Renal cortical epithelial cell (primary cell): ENCODE measurements at regions not wholly inside any gene's neighbourhood (a gene's known extent, or its start where the extent isn't known, plus 50 kb on each side); places are given as distances from the start of the nearest gene placed in this dataset.

Experiments used
- DNase-seq: peaks from one replicate; pipeline ENCODE4 v3.0.0-alpha.2; 2011; ENCODE audit warnings: low read depth

DNA sequence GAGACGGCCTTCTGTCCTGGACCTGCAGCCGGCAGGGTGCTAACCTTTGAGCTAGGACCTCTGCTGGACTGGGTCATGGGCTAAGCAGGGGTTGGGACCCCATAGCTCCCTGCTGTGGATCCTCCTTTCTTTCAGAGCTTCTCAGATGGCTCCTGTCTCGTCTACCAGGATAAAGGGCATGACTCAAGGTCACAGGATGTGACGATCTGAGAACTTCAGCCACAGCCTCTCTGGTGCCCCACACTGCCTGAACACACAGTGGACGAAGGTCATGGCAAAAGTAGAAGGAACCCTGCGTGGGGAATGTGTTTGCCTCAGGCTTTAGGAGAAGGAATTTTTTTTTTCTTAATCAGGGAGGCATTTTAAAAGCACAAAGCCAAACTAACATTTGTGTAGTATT is 196.7 kb downstream of the TRIM29 start:
- DNase-seq: no peak

- no peak for DNase-seq
These were observed 197.4 kb downstream of the TRIM29 start for GRCh38 chr11:119940401-119940976.

DNA sequence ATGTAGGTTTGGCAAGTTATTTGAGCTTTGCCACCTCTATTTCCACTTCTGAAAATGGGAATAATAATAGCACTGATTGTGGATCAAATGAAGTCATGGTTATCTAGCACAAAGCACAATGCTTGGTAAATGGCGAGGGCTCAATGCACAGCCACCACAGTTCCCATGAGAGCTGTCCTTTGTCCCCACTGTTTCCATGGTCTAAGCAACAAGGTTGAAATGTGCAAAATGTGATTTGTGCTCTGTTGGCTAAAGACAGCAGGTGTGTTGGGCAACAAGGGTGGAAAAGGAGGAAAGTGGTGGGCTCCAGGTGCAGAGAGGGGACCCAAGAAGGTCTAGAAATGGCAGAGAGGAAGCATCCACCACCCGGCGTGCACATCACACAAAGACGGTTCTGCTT is 200.5 kb downstream of the TRIM29 start:
- no peak for DNase-seq

- DNase-seq: no peak
These were observed 201.5 kb downstream of the TRIM29 start for GRCh38 chr11:119936426-119936825.

DNA sequence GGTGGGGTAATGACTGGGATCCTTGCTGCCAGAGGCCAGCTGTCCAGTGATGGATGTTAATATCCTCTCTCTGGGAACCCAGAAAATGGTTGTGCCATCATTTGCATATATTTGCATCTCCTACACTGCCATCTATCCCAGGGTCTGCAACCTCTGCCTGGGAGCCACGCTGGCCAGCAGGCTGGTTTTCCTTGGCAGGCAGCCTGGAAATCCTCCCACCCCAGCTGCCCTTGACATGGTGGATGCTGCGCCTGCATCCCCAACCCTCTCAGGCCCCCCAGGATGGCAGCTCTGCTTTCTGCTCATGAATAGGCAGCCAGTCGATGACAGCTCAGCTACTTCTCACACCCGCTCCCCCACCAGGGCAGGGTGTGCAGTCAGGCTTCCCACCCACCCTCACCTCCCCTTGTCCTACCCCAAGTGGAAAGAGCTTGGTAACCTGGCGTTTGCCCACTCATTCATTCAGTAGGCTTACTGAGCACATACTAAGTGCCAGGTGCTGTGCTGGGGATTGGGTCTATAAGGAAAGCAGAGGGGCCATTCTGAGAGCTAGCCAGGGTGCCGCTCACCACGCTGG is 202.5 kb downstream of the TRIM29 start:
- DNase-seq: no peak

GRCh38 chr11:119934866-119935265 is 203.0 kb downstream of the TRIM29 start:
- DNase-seq: no peak

DNA sequence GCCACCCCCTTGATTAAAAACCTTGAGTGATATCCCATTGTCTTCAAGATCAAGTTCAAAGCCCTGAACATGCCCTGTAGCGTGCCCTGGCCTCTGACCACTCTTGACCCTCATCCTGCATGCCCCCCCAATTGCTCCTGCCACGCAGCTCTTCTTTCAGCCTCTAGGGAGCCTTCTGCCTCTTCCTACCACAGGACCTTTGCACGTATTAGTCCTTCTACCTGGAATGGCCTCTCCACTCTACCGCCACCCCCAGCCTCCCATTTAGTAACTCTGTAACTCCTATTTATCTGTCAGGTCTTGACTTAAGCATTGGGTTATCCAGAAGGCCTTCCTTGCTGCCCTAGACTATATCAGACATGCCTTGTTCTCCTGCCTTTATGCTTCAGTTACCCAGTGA is 203.6 kb downstream of the TRIM29 start:
- no peak for DNase-seq

- no peak for DNase-seq
These were observed 204.3 kb downstream of the TRIM29 start for GRCh38 chr11:119933584-119933983.

- no peak for DNase-seq
These were observed 204.0 kb upstream of the NECTIN1 start for GRCh38 chr11:119932828-119933562.

DNA sequence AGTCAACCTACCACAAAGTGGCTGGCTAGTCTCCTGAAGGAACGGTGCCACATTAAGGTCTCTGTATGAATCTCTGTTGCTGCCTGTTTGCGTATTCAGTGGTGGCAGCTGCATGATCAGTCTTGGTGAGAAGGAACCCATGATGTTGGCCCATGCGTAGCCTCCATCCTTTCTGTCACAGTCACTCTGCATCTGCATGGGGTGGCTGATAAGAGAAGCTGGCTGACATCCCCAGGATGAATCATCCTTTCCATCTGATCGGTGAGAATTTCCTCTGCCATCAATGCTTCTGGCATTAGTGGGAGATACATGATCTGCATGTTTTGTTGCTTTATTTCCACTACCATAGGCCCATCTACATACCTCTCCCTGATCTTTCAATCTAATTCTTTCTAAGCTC is 199.0 kb upstream of the NECTIN1 start:
- DNase-seq: no peak

- DNase-seq: no peak
These were observed 195.0 kb upstream of the NECTIN1 start for GRCh38 chr11:119924017-119924416.

DNA sequence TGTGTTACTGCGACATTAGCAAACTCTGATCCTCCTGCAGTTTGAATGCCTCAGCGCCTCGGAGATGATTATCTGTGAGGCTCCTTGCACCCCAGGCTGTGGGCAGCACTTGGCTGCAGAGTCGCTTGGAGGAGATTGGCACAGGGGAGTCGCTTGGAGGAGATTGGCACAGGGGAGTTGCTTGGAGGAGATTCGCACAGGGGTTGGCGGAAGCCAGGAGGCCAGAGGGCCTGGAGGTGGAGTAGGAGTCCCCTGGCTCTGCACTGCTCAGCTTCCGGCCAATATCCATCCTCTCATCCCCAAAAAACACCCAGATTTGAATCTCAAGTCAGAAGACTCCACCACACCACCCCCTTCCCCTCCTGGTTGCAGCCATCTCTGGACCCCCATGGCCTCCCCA is 192.6 kb upstream of the NECTIN1 start:
- DNase-seq: no peak

DNA sequence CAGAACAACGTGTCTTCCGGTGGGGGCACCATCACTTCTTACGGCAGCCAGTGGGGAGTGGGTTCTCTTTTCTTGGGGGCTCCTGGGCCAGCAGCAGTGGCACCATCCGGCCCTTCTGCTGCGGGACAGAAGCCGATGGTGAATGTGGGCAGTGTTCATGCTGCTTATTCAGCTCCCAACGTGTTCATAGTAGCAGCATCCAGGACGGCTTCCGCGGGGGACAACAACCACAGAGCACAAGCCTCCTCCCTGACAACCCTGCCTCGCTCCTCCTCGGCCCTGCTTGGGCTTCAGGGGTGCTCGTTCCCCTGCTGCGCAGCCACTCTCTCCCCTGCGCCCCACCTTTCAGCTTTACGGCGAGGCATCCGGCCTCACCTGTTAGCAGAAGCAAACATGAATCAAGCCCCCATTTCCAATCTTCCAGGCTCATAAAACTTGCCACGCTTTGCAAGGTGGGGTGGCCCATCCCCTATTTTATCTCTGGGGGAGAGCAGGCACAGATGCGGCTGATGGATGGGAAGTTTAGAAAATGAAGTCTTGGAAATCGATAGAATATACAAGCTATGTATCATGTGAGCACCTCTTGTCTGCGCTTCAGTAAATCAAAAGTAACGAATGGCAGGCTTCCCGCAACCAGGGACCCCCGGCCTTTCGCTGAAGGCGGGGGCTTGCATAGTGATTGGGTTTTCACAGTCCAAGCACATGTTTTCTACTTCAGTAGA is 191.8 kb upstream of the NECTIN1 start:
- no peak for DNase-seq

GRCh38 chr11:119919656-119920055 is 190.7 kb upstream of the NECTIN1 start:
- DNase-seq: no peak

DNA sequence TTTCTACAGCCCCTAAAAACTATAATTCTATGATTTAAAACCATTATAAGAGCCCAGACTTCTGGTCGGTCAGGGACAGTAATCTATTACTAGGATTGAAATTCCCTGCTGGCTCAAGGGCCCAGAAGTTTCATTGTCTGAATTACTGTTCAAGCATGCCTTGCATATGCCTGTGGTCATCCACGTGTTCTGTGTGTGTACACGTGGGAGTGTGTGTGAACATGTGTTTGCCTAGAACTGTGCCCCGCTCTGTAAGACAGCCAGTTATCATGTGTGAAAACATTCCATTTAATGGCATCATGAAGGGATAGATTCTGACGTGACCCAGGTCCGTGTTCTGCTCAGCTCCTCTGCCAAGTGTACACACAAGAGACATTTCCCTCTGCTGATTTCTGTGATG is 189.3 kb upstream of the NECTIN1 start:
- no peak for DNase-seq

GRCh38 chr11:119916568-119916967 is 187.6 kb upstream of the NECTIN1 start:
- DNase-seq: no peak

GRCh38 chr11:119912229-119912628 is 183.2 kb upstream of the NECTIN1 start:
- DNase-seq: no peak

DNA sequence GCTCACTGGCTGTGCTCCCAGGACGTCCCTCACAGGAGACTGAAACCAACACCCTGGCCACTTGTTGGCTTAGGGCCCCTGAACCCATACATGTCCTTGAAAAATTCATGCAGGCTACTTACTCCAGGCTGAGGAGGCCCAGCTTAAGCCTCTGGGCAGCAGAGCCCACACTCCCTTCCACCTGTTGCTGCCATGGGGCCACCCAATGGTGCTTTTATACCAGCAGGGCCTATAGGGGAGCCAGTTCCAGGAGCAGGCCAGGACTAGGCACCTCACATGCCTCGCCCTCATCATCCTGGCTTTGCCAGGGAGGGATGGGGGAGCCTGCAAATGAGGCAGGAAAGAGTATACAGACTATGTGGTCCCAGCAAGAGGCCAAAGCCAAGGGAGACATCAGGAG is 181.7 kb upstream of the NECTIN1 start:
- no peak for DNase-seq

GRCh38 chr11:119910051-119910450 is 181.1 kb upstream of the NECTIN1 start:
- DNase-seq: no peak

- no peak for DNase-seq
These were observed 180.5 kb upstream of the NECTIN1 start for GRCh38 chr11:119909495-119909894.

DNA sequence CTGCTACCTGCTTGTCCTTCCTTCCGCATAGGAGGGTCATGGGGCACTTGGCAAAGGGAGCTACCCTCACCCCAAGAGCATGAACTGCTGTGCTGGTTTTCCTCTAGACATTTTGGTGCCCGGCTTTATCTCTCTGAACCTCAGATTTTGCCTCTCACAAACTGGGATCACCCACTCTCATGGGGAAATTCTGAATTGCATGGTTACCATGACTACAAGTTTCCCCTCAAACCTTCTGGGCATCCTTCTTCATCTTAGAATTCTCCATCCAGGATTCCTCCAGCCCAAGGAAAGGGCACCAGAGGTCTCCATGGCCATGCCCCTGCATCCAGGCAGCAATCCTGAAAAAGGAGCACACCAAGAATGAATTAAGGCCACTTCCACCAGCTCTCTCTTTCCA is 180.1 kb upstream of the NECTIN1 start:
- no peak for DNase-seq

DNA sequence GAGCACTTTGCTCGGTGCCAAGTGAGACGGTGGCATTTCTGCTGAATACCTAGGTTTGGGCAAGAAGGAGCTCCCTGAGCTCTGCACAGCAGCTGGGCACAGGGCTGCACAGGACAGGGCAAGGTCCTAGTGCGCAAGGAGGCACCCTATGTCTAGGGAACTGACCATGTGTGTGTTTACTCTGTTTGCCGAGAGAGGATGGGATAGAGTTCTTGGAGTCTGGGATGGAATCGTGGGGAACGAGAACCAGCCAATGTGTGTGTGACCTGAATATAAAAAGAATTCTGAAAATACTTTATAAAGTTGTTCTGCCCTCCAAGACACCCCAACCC is 179.5 kb upstream of the NECTIN1 start:
- DNase-seq: no peak
